H1 (cell line): ENCODE measurements at regions not wholly inside any gene's neighbourhood (a gene's known extent, or its start where the extent isn't known, plus 50 kb on each side); places are given as distances from the start of the nearest gene placed in this dataset.

ENCODE experiments used
- CTCF ChIA-PET: fragments of 300-600 bp; sonication (Branson Sonifier 250); formaldehyde crosslinking; loops from one replicate; lab custom pipeline; 2021; ENCODE audit not compliant: partially characterized antibody; lab: Charles Lee
- POLR2A ChIA-PET: fragments of 300-600 bp; sonication (Branson Sonifier 250); formaldehyde crosslinking; loops from one replicate; lab custom pipeline; 2021; ENCODE audit warnings: inconsistent platforms; ENCODE audit not compliant: partially characterized antibody; lab: Charles Lee
- DNase-seq, 2 experiments: peaks; one replicate each; pipeline versions ENCODE4 v3.0.0 to v3.0.0-alpha.2; 2010 to 2022; ENCODE audit warnings: low spot score in 2 of 2, low read depth in 1 of 2, mixed read lengths in 1 of 2
- FAIRE-seq: peaks from 2 replicates; lab custom pipeline; 2011; peaks lifted over from hg19 to GRCh38; lab: Jason Lieb, UNC
- H2AFZ ChIP-seq: 2 replicates; pipeline ENCODE4 v1.8.1; 2012; ENCODE audit warnings: low read length, inconsistent platforms
- H2AK5ac ChIP-seq: 2 replicates; pipeline ENCODE4 v1.6.1; 2013; ENCODE audit warnings: low read depth, low read length
- H2BK120ac ChIP-seq: replicated peaks from 2 replicates; pipeline ENCODE3; 2013; ENCODE audit warnings: low read depth, low read length, inconsistent platforms
- H2BK12ac ChIP-seq: 2 replicates; pipeline ENCODE4 v1.6.1; 2013; ENCODE audit warnings: low read depth, low read length
- H2BK15ac ChIP-seq: 2 replicates; pipeline ENCODE4 v1.6.1; 2013; ENCODE audit warnings: low read length
- H2BK20ac ChIP-seq: 2 replicates; pipeline ENCODE4 v1.6.1; 2013; ENCODE audit warnings: low read length
- H2BK5ac ChIP-seq: 2 replicates; pipeline ENCODE4 v1.6.1; 2013; ENCODE audit warnings: low read depth, low read length
- H3K14ac ChIP-seq: 2 replicates; pipeline ENCODE4 v1.6.1; 2013; ENCODE audit warnings: inconsistent platforms; ENCODE audit not compliant: insufficient read length
- H3K18ac ChIP-seq: 2 replicates; pipeline ENCODE4 v1.6.1; 2013; ENCODE audit warnings: low read length; ENCODE audit errors: extremely low read depth
- H3K23ac ChIP-seq: 2 replicates; pipeline ENCODE4 v1.6.1; 2013; ENCODE audit warnings: inconsistent platforms; ENCODE audit not compliant: insufficient read length
- H3K23me2 ChIP-seq: 2 replicates; pipeline ENCODE4 v1.6.1; 2013; ENCODE audit warnings: low read depth, low read length
- H3K27ac ChIP-seq: 2 replicates; pipeline ENCODE4 v1.6.1; 2011; ENCODE audit warnings: low read depth, low read length, inconsistent platforms
- H3K27me3 ChIP-seq, 4 experiments: replicated peaks in 1 of 4; 1 replicate in 1 of 4; 2 replicates in 3 of 4; pipeline versions ENCODE4 v1.6.1 to v1.8.1; 2011 to 2013; ENCODE audit warnings: low read length in 3 of 4, mild to moderate bottlenecking in 3 of 4, inconsistent platforms in 2 of 4, mixed read lengths in 2 of 4, moderate library complexity in 1 of 4; ENCODE audit not compliant: control insufficient read depth in 3 of 4, insufficient read depth in 3 of 4; ENCODE audit errors: extremely low read depth in 1 of 4
- H3K36me3 ChIP-seq, 4 experiments: 2 replicates each; pipeline versions ENCODE4 v1.6.1 to v1.8.1; 2011 to 2013; ENCODE audit warnings: mild to moderate bottlenecking in 4 of 4, low read length in 3 of 4, moderate library complexity in 2 of 4, control low read depth in 1 of 4, inconsistent platforms in 1 of 4; ENCODE audit not compliant: insufficient read depth in 4 of 4, control insufficient read depth in 2 of 4
- H3K4ac ChIP-seq: replicated peaks from 2 replicates; pipeline ENCODE3; 2013; ENCODE audit warnings: low read length, low read depth, mixed read lengths, inconsistent platforms; ENCODE audit not compliant: insufficient read length
- H3K4me1 ChIP-seq, 4 experiments: replicated peaks in 1 of 4; 1 replicate in 1 of 4; 2 replicates in 3 of 4; pipeline versions ENCODE4 v1.6.1 to v1.8.1; 2011 to 2013; ENCODE audit warnings: low read length in 3 of 4, inconsistent platforms in 2 of 4, mixed read lengths in 1 of 4; ENCODE audit not compliant: insufficient read depth in 4 of 4, control insufficient read depth in 3 of 4
- H3K4me2 ChIP-seq, 2 experiments: 2 replicates each; pipeline versions ENCODE4 v1.6.1 to v1.8.1; 2011 to 2013; ENCODE audit warnings: low read depth in 2 of 2, low read length in 2 of 2, control low read depth in 1 of 2, inconsistent platforms in 1 of 2, mild to moderate bottlenecking in 1 of 2; ENCODE audit not compliant: insufficient read depth in 1 of 2
- H3K4me3 ChIP-seq, 4 experiments: fragments of 200-600, 300-600 bp in 1 of 4; sonication (generic), shearing (Covaris generic), sonication (Bioruptor Twin) in 1 of 4; 2 replicates each; pipeline versions ENCODE4 v1.5.1 to v1.8.1; 2011 to 2016; ENCODE audit warnings: low read length in 4 of 4, low read depth in 3 of 4, control low read depth in 2 of 4, inconsistent platforms in 2 of 4, mild to moderate bottlenecking in 2 of 4, mixed read lengths in 1 of 4, moderate library complexity in 1 of 4; ENCODE audit not compliant: insufficient read depth in 2 of 4; ENCODE audit errors: extremely low read depth in 1 of 4
- H3K56ac ChIP-seq: replicated peaks from 2 replicates; pipeline ENCODE3; 2013; ENCODE audit warnings: low read depth, mild to moderate bottlenecking, mixed read lengths, low read length, inconsistent platforms; ENCODE audit not compliant: insufficient read length
- H3K79me1 ChIP-seq: 2 replicates; pipeline ENCODE4 v1.6.1; 2013; ENCODE audit warnings: low read depth, low read length, control low read depth
- H3K79me2 ChIP-seq, 2 experiments: 2 replicates each; pipeline versions ENCODE4 v1.6.1 to v1.8.1; 2012 to 2013; ENCODE audit warnings: low read length in 2 of 2, mild to moderate bottlenecking in 2 of 2, inconsistent platforms in 1 of 2; ENCODE audit not compliant: insufficient read depth in 2 of 2, control insufficient read depth in 1 of 2
- H3K9ac ChIP-seq, 4 experiments: replicated peaks in 1 of 4; 1 replicate in 1 of 4; 2 replicates in 3 of 4; pipeline versions ENCODE4 v1.6.1 to v1.8.1; 2011 to 2013; ENCODE audit warnings: low read depth in 3 of 4, low read length in 3 of 4, control low read depth in 2 of 4, mild to moderate bottlenecking in 2 of 4, moderate library complexity in 2 of 4, inconsistent platforms in 1 of 4; ENCODE audit errors: extremely low read depth in 1 of 4
- H3K9me3 ChIP-seq, 2 experiments: 2 replicates each; pipeline versions ENCODE4 v1.6.1 to v1.8.1; 2012 to 2013; ENCODE audit warnings: mild to moderate bottlenecking in 2 of 2, moderate library complexity in 2 of 2, control low read depth in 1 of 2, inconsistent platforms in 1 of 2, low read depth in 1 of 2, low read length in 1 of 2, mixed read lengths in 1 of 2; ENCODE audit not compliant: insufficient read depth in 2 of 2
- H4K20me1 ChIP-seq, 2 experiments: replicated peaks in 1 of 2; 2 replicates each; pipeline versions ENCODE3 to v1.8.1; 2011 to 2013; ENCODE audit warnings: inconsistent platforms in 2 of 2, low read length in 2 of 2, mild to moderate bottlenecking in 1 of 2; ENCODE audit not compliant: insufficient read depth in 2 of 2, control insufficient read depth in 1 of 2
- H4K5ac ChIP-seq: 2 replicates; pipeline ENCODE4 v1.6.1; 2013; ENCODE audit warnings: low read length, low read depth, mixed read lengths, inconsistent platforms; ENCODE audit not compliant: insufficient read length
- H4K8ac ChIP-seq: 2 replicates; pipeline ENCODE4 v1.8.0; 2013; ENCODE audit warnings: mild to moderate bottlenecking, moderate library complexity, low read length, inconsistent platforms; ENCODE audit not compliant: insufficient read depth; ENCODE audit errors: extremely low read depth
- H4K91ac ChIP-seq: replicated peaks from 2 replicates; pipeline ENCODE3; 2013; ENCODE audit warnings: low read length, mixed read lengths, inconsistent platforms; ENCODE audit not compliant: insufficient read length
- CHD1 ChIP-seq: IDR thresholded peaks from 2 replicates; pipeline ENCODE4 v1.6.1; 2012; ENCODE audit warnings: low read depth, low read length, improper control_type of control experiment
- CHD2 ChIP-seq: IDR thresholded peaks from 2 replicates; pipeline ENCODE4 v1.6.1; 2012; ENCODE audit warnings: low read length, improper control_type of control experiment
- CTBP2 ChIP-seq: IDR thresholded peaks from 2 replicates; pipeline ENCODE4 v1.7.0; 2011; ENCODE audit warnings: borderline replicate concordance, mild to moderate bottlenecking, moderate library complexity, mixed read lengths, low read length; ENCODE audit not compliant: insufficient read depth, insufficient read length
- MAFK ChIP-seq: IDR thresholded peaks from 2 replicates; pipeline ENCODE4 v1.6.1; 2012; ENCODE audit warnings: low read depth, mild to moderate bottlenecking, improper control_type of control experiment, low read length
- POU5F1 ChIP-seq: IDR thresholded peaks from 2 replicates; pipeline ENCODE4 v1.6.1; 2011; ENCODE audit warnings: low read depth, mild to moderate bottlenecking, low read length, moderate library complexity
- SRF ChIP-seq: IDR thresholded peaks from 2 replicates; pipeline ENCODE4 v1.6.1; 2011; ENCODE audit warnings: mild to moderate bottlenecking, low read depth, low read length, moderate library complexity
- WGBS, 2 experiments: shearing (Covaris generic) in 1 of 2; methylation state at CpG; one replicate each; pipeline versions ENCODE4 v1.1.6 to v1.1.7; 2013 to 2015; ENCODE audit warnings: low lambda C conversion rate in 2 of 2, mixed read lengths in 2 of 2, inconsistent platforms in 1 of 2, low coverage in 1 of 2, missing lambda C conversion rate in 1 of 2; ENCODE audit not compliant: insufficient replicate concordance in 2 of 2, insufficient coverage in 1 of 2, insufficient read length in 1 of 2; ENCODE audit errors: extremely low coverage in 1 of 2, missing lambda C conversion rate in 1 of 2; 5-methylcytosine and 5-hydroxymethylcytosine counted together

DNA sequence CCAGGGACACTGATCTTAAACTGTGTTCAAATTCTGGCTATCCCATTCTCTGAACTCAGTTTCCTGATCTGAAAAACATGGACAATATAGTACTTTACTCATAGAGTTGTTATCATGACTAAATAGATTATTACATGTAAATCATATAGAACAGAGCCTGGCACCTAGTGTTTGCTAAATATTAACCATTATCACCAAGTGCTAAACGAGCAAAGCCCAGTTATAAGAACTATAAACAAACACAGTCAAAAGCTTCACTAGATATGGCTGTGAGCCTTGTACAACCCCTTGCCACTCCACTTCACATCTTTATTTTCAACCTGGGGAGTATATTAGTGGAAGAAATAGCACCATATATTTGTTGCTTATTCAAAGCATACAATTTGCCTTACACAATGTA, 338.9 kb upstream of the CADM1 start:
- Histone ChIP-seq H3K4ac (no peak overlapping the region), H3K23ac (no peak overlapping the region), H3K4me3 (no peak overlapping the region), H2BK12ac (no peak overlapping the region), H3K18ac (no peak overlapping the region), H2BK20ac (no peak overlapping the region), H3K9ac (no peak overlapping the region), H2AK5ac (no peak overlapping the region), H4K91ac (no peak overlapping the region), H3K27me3 (no peaks in the 10 kb centered on the region), H4K8ac (no peak overlapping the region), H3K4me2 (no peak overlapping the region), H3K36me3 (no peaks in the 10 kb centered on the region), H3K23me2 (no peaks in the 10 kb centered on the region), H4K20me1 (no peaks in the 10 kb centered on the region), H3K56ac (no peak overlapping the region), H3K79me2 (no peaks in the 10 kb centered on the region), H2AFZ (no peak overlapping the region), H3K27ac (no peak overlapping the region), H4K5ac (no peak overlapping the region), H2BK120ac (no peak overlapping the region), H3K79me1 (no peaks in the 10 kb centered on the region), H3K4me1 (no peaks in the 10 kb centered on the region), H2BK5ac (no peak overlapping the region), H3K14ac (no peak overlapping the region), H3K9me3 (no peaks in the 10 kb centered on the region), H2BK15ac (no peak overlapping the region)
- TF ChIP-seq CHD1 (no peak), CHD2 (no peak), SRF (no peak), CTBP2 (no peak), MAFK (no peak), POU5F1 (no peak)
- WGBS, 2 experiments = 83% methylated on average over 1 of the region's 1 CpG; no CpG with 5 or more reads in 1 of the 2 experiments
- DNase-seq (no peak), FAIRE-seq (no peak)
- ChIA-PET POLR2A (no interaction called here), CTCF (no interaction called here)
